GM18505 (cell line): ENCODE measurements at regions not wholly inside any gene's neighbourhood (a gene's known extent, or its start where the extent isn't known, plus 50 kb on each side); places are given as distances from the start of the nearest gene placed in this dataset.
"Not testable (repeated sequence)": the region's sequence is repeated elsewhere in the genome, so short reads cannot be mapped to it uniquely, and the experiment has no call there.

ENCODE experiments used
- ATAC-seq: cut with Tn5 transposase; IDR thresholded peaks from one replicate; pipeline ENCODE4 v1.9.1; 2021; ENCODE audit not compliant: unreplicated experiment
- POLR2A ChIP-seq: IDR thresholded peaks from 4 replicates; pipeline ENCODE4 v1.6.1; 2011; ENCODE audit warnings: borderline replicate concordance; ENCODE audit not compliant: insufficient read depth, insufficient read length; ENCODE audit errors: extremely low read depth

DNA sequence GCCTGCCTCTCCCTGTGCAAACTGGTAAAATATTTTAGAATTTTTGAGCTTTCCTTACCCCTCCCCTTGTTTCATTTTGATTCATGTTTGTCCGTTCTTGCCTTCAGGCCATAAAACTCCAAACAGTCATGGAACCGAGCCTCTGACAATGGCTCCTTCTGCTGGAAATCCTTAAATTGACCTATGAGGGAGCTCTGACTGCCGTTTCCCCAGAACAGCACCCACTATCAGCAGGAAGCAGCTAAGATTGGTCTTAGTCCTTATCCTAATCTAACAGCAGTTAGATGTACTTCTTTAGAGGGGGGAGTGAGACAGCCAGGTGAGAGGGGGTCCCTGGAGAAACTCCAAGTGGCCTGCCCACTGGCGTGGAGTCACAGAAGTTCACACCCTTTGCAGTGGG is 106.7 kb downstream of the FAM174A start:
- ATAC-seq: no peak
- TF ChIP-seq POLR2A: no peak

DNA sequence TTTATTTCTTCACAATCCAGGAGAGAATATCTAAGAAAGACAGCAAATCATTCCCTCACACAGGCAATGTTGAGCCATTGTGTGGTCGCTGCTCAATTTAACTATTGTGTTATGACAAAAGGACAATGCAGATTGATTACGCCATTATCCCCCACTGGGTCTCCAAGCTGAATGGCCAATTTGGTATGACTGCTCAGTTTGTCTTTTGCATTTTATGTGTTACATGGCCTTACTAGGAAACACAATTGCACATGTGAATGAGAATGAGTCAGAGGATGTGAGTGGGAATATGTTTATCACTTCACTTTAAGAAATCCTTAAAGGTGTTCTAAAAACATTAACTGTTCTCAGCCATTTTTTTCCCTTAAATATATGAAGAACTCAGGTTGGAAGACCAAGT is 108.3 kb downstream of the FAM174A start:
- ATAC-seq: no peak
- TF ChIP-seq POLR2A: no peak

DNA sequence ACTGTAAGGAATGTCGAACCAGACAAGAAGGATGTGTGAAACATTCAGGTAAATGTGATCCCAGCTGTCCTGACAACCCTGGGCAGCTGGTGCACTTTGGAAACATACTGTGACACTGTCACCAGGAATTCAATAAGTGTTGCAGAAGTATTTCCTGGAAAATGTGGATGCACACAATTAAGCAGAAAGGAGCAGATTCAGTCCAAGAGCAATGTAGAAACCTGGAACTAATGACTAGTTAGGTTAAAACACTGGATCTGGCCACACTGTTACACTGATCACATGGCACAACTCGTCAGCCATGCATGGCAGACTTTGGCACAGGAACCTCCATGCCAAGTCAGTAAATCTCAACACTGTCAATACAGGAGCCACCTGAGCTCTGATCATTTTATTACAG is 109.0 kb downstream of the FAM174A start:
- no peak for TF ChIP-seq POLR2A
- ATAC-seq: no peak

DNA sequence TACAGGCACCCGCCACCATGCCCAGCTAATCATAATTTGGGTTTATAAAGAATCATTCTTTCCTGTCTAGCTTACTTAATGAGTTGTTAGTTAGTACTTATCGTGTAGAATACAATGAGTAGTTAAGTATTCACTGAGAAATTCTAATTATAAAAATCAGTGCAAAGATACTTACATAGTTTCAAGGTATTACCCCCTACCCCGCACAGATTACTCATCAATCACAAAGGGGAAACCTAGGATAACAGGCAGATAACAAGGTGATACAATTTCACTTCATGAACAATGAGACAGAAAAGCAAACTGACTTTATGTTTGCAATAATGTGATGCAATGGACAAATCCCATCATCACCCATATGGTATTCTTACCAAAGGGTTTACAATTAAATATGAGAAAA is 109.6 kb downstream of the FAM174A start:
- TF ChIP-seq POLR2A: no peak
- no peak for ATAC-seq

DNA sequence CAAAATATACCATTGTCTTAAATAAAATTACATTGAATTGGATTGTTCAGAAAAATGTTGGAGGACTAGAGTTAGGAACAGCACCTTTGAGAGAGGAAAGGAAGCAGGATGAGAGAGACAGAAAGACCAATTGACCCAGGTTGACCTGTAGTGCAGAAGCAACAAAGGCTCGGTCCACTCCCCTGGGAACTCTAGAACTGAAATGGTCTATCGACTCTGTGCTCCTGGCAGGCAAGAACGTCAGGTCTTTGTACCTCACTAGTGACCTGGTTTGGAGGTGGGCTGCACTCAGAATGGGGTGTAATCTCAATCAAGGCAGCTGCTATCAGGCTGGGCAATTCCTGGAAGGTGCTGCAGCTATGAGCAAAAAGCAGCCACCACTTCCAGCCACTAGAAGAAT is 110.8 kb downstream of the FAM174A start:
- ATAC-seq: no peak
- TF ChIP-seq POLR2A: no peak

DNA sequence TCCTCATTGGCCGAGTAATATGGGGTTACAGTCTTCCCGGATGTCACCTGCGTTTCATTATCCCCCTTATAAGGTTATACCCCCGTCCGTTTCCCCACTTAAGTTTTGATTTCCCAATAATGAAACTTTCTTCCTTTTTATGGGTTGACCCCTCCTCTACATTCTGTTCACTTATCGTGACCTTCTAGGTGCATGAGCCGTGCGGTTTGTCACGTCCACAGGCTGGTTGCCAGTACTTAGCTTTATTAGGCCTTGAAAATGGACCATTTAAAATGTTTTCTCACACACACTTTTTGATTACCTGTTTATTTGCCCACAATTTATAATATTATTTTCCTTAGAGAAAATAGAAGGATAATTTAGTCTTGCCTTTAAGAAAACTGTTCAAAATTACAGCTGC is 111.5 kb downstream of the FAM174A start:
- ATAC-seq: no peak
- TF ChIP-seq POLR2A: no peak

DNA sequence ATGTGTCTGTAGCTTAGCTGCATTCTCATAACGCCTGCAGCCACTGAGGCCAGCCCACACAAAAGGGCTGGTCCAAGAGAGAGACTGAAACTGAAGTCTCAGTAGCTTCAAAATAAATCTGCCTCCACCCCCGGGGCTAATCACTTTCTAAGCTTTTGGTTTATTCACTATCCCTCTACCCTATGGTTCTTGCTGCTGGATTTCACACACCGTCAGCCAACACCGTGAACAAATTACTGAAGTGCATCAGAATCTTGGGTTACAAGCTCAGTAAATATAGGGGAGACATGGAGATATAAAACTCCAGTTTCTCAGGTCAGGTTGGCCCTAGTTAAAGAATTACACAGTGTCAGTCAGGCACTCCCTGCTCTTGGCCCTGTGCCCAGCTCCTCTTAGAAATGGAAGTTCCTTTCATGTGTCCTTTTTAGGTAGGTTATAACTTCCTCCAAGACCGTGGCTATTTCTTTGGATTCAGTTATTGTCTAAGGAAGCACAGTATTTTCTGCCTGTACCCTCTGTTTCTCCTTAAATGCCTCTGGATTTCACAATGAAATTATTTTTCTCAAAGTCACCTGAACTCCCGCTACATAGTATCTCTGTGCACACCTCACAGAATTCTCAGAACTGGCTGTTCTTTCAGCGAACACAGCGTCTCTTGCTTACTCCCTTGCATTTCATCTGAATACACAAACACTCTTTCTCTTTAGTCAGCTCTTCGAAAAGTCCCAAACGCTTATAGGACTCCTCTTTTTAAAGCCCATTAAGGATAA is 112.5 kb downstream of the FAM174A start:
- ATAC-seq: peak; percentile 63
- TF ChIP-seq POLR2A: no peak

DNA sequence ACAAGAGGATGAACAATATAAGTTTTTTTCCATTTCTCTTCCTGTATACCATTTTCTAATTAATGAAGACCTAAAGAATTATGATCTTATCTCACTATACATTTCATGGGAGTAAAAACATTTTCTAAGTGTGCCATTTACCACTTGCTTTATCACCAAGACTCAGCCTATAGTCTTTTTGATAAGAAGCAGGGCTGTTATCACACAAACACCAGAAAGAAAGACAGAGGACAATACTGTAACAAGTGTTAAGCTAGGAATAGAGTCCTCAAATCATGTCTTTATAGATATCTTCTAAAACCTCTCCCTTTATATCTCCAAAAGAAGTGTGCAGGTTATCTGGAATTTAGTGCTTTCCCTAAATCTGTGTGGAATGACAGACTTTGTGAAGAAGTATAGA is 119.7 kb downstream of the FAM174A start:
- no peak for ATAC-seq
- no peak for TF ChIP-seq POLR2A

DNA sequence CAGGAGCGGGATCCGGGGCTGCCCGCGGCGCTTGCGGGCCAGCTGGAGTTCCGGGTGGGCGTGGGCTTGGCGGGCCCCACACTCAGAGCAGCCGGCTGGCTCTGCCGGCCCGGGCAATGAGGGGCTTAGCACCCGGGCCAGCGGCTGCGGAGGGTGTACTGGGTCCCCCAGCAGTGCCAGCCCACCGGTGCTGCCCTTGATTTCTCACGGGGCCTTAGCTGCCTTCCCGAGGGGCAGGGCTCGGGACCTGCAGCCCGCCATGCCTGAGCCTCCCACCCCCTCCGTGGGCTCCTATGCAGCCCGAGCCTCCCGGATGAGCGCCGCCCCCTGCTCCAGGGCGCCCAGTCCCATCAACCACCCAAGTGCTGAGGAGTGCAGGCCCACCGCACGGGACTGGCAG is 121.6 kb downstream of the FAM174A start:
- ATAC-seq: not testable (repeated sequence)

DNA sequence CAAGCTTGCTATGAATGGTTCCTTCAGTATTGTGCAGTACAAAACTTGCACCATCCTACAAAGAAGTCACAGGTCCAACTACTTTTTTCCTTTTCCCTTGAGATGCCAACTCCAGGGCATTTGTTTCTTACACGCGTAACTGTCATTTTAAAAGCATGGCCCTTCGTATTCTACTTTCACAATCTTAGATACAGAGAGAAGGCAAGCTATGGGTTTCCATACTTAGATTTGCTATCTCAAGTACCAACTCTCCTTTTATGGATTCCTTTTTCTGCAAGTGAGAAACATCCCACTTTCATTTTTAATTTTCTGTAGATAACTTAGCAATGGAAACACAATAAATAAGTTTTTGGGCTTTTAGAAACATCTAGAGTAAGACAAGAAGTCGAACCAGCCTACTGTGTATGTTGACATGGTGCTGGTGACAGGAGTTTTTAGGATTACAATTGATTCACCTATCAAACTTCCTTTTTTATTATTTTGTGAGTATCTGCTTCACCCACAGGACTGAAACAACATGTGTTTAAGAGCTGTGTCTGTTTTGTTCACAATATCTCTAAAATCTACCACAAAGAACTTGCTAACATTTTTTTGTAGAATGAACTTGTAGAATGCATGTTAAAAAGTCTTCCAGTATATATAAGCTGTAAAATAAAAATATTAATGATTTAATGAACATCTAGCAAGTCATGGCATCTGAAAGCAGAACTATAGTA is 124.1 kb downstream of the FAM174A start:
- no peak for ATAC-seq
- TF ChIP-seq POLR2A: no peak

DNA sequence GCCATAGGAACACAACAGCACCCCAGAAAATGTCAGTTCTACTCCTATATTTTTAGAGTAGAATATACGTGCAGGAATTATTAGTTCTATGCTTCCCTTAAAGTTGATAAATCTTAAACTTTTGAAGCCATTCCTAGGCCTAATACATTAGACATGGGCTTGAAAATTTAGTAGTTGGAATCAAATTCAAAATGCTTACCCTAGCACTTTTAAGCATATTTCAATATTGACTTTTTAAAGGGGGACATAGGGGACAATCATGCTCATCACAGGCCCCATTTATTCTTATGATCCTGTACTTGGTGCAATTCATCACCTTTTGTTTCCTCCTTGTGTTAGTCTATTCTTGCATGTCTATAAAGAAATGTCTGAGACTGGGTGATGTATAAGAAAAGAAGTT is 129.0 kb downstream of the FAM174A start:
- no peak for ATAC-seq
- no peak for TF ChIP-seq POLR2A

DNA sequence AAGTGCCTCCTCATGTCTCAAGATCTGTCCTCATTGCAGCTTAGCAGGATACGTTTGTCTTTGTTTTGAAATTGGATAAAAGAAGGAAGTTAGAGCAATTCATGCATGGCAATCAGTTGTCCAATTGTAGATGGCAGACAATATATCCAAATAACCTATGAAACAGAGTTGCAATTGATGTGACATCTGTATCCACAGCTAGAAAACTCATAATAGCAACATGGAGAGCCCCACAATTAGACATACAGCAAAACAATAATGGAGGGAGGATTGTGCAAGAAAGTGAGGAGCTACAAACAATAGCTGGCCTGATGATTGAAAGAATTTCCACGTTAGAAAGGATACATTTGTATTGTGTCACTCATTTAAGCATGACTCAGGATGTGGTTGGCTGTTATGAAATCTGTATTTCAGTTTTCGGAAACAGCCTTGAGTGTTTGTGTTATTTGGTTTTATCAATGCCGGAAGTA is 132.0 kb downstream of the FAM174A start:
- no peak for TF ChIP-seq POLR2A
- ATAC-seq: no peak

DNA sequence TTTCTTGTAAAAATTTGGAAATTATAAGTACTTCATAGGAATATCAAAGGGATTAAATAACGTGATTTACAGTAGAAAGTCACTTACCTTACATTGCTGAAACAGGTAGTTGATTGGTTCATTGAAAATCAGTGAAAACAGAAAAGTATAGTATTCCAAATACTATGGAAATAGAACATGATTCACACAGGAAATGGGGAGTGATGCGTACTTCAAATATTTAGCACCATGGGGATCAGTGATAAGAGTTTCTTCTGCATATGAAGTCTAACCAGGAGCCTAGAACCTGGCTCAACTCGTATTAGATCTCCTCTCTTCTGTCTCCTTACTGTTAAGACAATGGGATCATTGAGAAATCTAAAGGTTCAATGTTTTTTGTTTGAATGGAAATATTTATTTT is 133.3 kb downstream of the FAM174A start:
- no peak for ATAC-seq
- no peak for TF ChIP-seq POLR2A

DNA sequence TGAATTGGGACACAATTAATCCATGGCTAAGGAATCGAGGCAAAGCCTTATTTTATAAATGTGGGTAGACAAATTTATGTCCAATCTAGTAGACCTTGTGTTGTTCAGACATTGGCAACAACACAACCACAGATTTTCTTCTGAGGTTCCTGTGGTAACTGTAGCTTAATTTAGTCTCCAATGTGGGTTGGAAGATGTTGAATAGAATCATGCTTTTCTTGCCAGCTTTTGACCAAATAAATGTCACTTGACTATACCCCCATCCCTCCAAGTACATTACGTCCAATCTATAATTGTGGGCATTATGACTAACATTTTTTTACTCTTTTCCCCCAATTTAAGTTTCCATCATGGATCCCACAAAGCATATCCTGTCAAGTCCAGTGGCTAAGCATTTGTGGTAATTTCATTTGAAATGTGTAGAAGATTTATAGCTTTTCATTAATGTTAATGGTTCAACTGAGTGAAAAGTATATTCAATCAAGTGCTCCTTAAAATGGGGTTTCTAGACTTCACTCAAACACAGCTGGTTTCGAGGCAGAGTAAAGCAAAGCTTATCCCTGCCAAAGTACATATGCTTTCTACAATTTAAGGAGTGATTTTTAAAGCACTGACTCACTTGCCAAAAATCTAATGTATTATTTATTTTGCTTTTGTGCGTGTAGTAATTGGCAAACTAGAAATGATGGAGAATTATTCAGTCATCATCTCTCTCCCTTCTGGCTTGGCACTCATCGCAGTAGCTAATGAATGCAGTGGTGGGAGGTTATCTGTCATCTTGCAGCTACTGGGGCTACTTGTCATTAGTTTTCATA is 141.8 kb downstream of the FAM174A start:
- no peak for ATAC-seq
- no peak for TF ChIP-seq POLR2A

DNA sequence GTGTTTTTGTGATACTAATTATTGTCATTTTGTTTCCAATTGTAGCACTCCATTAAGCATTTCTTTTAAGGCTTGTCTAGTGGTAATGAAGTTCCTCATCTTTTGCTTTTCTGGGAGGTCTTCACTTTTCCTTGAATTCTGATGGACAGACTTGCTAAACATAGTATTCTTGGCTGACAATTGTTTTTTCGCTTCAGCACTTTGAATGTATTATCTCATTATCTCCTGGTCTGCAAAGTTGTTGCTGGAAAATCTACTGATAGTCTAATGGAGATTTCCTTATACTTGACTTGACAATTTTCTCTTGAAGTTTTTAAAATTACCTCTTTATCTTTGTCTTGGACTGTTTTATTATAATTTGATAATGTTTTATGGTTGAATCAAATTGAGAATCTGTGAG is 147.5 kb downstream of the FAM174A start:
- no peak for TF ChIP-seq POLR2A
- ATAC-seq: no peak
